ENCODE measurements at regions not wholly inside any gene's neighbourhood (a gene's known extent, or its start where the extent isn't known, plus 50 kb on each side); places are given as distances from the start of the nearest gene placed in this dataset.
A peak's percentile ranks its signal among the peaks of the same experiment; 100 is the strongest.
"Not testable (repeated sequence)": the region's sequence is repeated elsewhere in the genome, so short reads cannot be mapped to it uniquely, and the experiment has no call there.

GRCh38 chrX:115840729-115841409 lies 279.9 kb downstream of the PLS3 start:
- H3K4me1 Mint-ChIP-seq; H3K27ac Mint-ChIP-seq; ATAC-seq; H3K4me3 Mint-ChIP-seq; CTCF ChIA-PET; H3K27me3 Mint-ChIP-seq; H3K9me3 Mint-ChIP-seq (ENCODE audit: low read depth); H3K36me3 Mint-ChIP-seq; DNase-seq: not testable (repeated sequence)

GRCh38 chrX:115850986-115851385 lies 290.0 kb downstream of the PLS3 start:
- H3K4me1 Mint-ChIP-seq; CTCF ChIA-PET; H3K9me3 Mint-ChIP-seq (ENCODE audit: low read depth); H3K27ac Mint-ChIP-seq; DNase-seq; ATAC-seq; H3K4me3 Mint-ChIP-seq; H3K27me3 Mint-ChIP-seq; H3K36me3 Mint-ChIP-seq: not testable (repeated sequence)

- H3K4me1 Mint-ChIP-seq; H3K27ac Mint-ChIP-seq; CTCF ChIA-PET; H3K27me3 Mint-ChIP-seq; ATAC-seq; H3K36me3 Mint-ChIP-seq; H3K4me3 Mint-ChIP-seq; DNase-seq; H3K9me3 Mint-ChIP-seq (ENCODE audit: low read depth): not testable (repeated sequence)
These were observed 292.3 kb downstream of the PLS3 start for GRCh38 chrX:115853260-115853659.

GRCh38 chrX:115881170-115881569 lies 289.4 kb upstream of the AGTR2 start:
- H3K9me3 Mint-ChIP-seq (ENCODE audit: low read depth); H3K27ac Mint-ChIP-seq; H3K4me3 Mint-ChIP-seq; H3K36me3 Mint-ChIP-seq; ATAC-seq; H3K27me3 Mint-ChIP-seq; DNase-seq; H3K4me1 Mint-ChIP-seq; CTCF ChIA-PET: not testable (repeated sequence)

GRCh38 chrX:115884121-115884520 lies 286.4 kb upstream of the AGTR2 start:
- H3K36me3 Mint-ChIP-seq; DNase-seq; CTCF ChIA-PET; H3K4me3 Mint-ChIP-seq; H3K27ac Mint-ChIP-seq; H3K4me1 Mint-ChIP-seq; H3K27me3 Mint-ChIP-seq; H3K9me3 Mint-ChIP-seq (ENCODE audit: low read depth); ATAC-seq: not testable (repeated sequence)

GRCh38 chrX:115888041-115888440 lies 282.5 kb upstream of the AGTR2 start:
- H3K4me3 Mint-ChIP-seq; H3K27me3 Mint-ChIP-seq; ATAC-seq; H3K9me3 Mint-ChIP-seq (ENCODE audit: low read depth); H3K27ac Mint-ChIP-seq; CTCF ChIA-PET; H3K4me1 Mint-ChIP-seq; H3K36me3 Mint-ChIP-seq: not testable (repeated sequence)
- peak; percentile 36 for DNase-seq

GRCh38 chrX:115888519-115888918 lies 282.0 kb upstream of the AGTR2 start:
- H3K27ac Mint-ChIP-seq; H3K4me3 Mint-ChIP-seq; H3K27me3 Mint-ChIP-seq; H3K4me1 Mint-ChIP-seq; DNase-seq; ATAC-seq; CTCF ChIA-PET; H3K9me3 Mint-ChIP-seq (ENCODE audit: low read depth); H3K36me3 Mint-ChIP-seq: not testable (repeated sequence)

- DNase-seq (no peak), ATAC-seq (no peak)
- Mint-ChIP-seq H3K4me1 (no peaks in the 10 kb centered on the region), H3K27me3 (no peaks in the 10 kb centered on the region), H3K9me3 (ENCODE audit: low read depth) (peaks cover 5% of the 10 kb centered on the region), H3K36me3 (no peaks in the 10 kb centered on the region), H3K27ac (no peak overlapping the region), H3K4me3 (no peak overlapping the region)
- CTCF ChIA-PET = no interaction called here
These were observed 281.2 kb upstream of the AGTR2 start for GRCh38 chrX:115889121-115889890.

- no peak overlapping the region for H3K27ac Mint-ChIP-seq
- no peak for ATAC-seq
- H3K9me3 Mint-ChIP-seq (ENCODE audit: low read depth) = peaks cover 5% of the 10 kb centered on the region
- H3K4me1 Mint-ChIP-seq = no peaks in the 10 kb centered on the region
- no peaks in the 10 kb centered on the region for H3K36me3 Mint-ChIP-seq
- no peak for DNase-seq
- CTCF ChIA-PET = no interaction called here
- H3K4me3 Mint-ChIP-seq = no peak overlapping the region
- H3K27me3 Mint-ChIP-seq = no peaks in the 10 kb centered on the region
These were observed 278.4 kb upstream of the AGTR2 start for GRCh38 chrX:115892056-115892708.

- no peaks in the 10 kb centered on the region for H3K36me3 Mint-ChIP-seq
- no peak overlapping the region for H3K27ac Mint-ChIP-seq
- no peaks in the 10 kb centered on the region for H3K27me3 Mint-ChIP-seq
- ATAC-seq = no peak
- CTCF ChIA-PET = no interaction called here
- H3K9me3 Mint-ChIP-seq (ENCODE audit: low read depth) = peaks cover 5% of the 10 kb centered on the region
- no peak for DNase-seq
- no peak overlapping the region for H3K4me3 Mint-ChIP-seq
- H3K4me1 Mint-ChIP-seq = no peaks in the 10 kb centered on the region
These were observed 277.5 kb upstream of the AGTR2 start for GRCh38 chrX:115892787-115893671.

- Mint-ChIP-seq H3K9me3 (ENCODE audit: low read depth) (peaks cover 5% of the 10 kb centered on the region), H3K4me3 (no peak overlapping the region), H3K36me3 (no peaks in the 10 kb centered on the region), H3K27me3 (no peaks in the 10 kb centered on the region), H3K27ac (no peak overlapping the region), H3K4me1 (no peaks in the 10 kb centered on the region)
- no peak for ATAC-seq
- no peak for DNase-seq
- CTCF ChIA-PET = no interaction called here
These were observed 276.5 kb upstream of the AGTR2 start for GRCh38 chrX:115894087-115894486.

- Mint-ChIP-seq H3K4me1 (no peaks in the 10 kb centered on the region), H3K9me3 (ENCODE audit: low read depth) (no peaks in the 10 kb centered on the region), H3K27ac (no peak overlapping the region), H3K27me3 (no peaks in the 10 kb centered on the region), H3K4me3 (no peak overlapping the region), H3K36me3 (no peaks in the 10 kb centered on the region)
- DNase-seq = no peak
- CTCF ChIA-PET = no interaction called here
- ATAC-seq = no peak
These were observed 274.7 kb upstream of the AGTR2 start for GRCh38 chrX:115895678-115896329.

- ATAC-seq = no peak
- H3K9me3 Mint-ChIP-seq (ENCODE audit: low read depth) = no peaks in the 10 kb centered on the region
- H3K4me1 Mint-ChIP-seq = no peaks in the 10 kb centered on the region
- no peaks in the 10 kb centered on the region for H3K36me3 Mint-ChIP-seq
- no peak overlapping the region for H3K27ac Mint-ChIP-seq
- no peak overlapping the region for H3K4me3 Mint-ChIP-seq
- H3K27me3 Mint-ChIP-seq = no peaks in the 10 kb centered on the region
- DNase-seq = no peak
- CTCF ChIA-PET = no interaction called here
These were observed 274.2 kb upstream of the AGTR2 start for GRCh38 chrX:115896362-115896761.

Data from activated CD8-positive, alpha-beta memory T cell treated with anti-CD3 and anti-CD28 coated beads, Interleukin-2, amount 10 ng/mL, durations not matched to agents 7 days and 5 days (primary cell).